ENCODE measurements at regions not wholly inside any gene's neighbourhood (a gene's known extent, or its start where the extent isn't known, plus 50 kb on each side); places are given as distances from the start of the nearest gene placed in this dataset.

- no peak for DNase-seq (ENCODE audit: low spot score, unreplicated experiment)
- H3K4me1 Mint-ChIP-seq (ENCODE audit: low read depth) = no peaks in the 10 kb centered on the region
These were observed 235.3 kb downstream of the BUB3 start for GRCh38 chr10:123389520-123389919.

DNA sequence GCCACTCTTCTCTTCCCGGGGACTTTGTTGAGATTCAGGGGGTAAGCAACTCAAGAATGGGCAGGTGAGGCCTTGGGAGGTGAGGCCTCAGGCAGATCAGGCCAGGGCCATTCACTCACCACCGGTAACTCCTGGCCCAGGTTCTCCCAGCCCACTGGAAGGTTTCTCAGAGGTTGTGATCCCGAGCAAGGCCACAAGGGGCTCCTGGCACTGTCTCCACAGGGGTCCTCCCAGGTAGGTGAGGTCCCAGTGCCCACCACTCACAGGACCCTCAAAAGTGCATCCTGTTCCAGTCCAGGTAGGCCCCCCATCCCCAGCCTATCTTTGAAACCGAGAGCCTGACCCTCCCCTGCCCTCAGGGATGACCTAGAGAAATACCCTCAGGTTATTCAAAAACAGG, 236.1 kb downstream of the BUB3 start:
- no peak overlapping the region for H3K27ac Mint-ChIP-seq
- DNase-seq (ENCODE audit: low spot score, unreplicated experiment) = no peak

More at GRCh38 chr10:123389520-123389919, 235.3 kb downstream of the BUB3 start:
- Mint-ChIP-seq H3K4me3 (ENCODE audit: low read depth) (no peak overlapping the region), H3K9me3 (ENCODE audit: low read depth) (peaks cover 8% of the 10 kb centered on the region), H3K36me3 (ENCODE audit: insufficient read depth) (peaks cover 2% of the 10 kb centered on the region), H3K27ac (no peak overlapping the region), H3K27me3 (no peaks in the 10 kb centered on the region)
- TF ChIP-seq, protein P1, sequence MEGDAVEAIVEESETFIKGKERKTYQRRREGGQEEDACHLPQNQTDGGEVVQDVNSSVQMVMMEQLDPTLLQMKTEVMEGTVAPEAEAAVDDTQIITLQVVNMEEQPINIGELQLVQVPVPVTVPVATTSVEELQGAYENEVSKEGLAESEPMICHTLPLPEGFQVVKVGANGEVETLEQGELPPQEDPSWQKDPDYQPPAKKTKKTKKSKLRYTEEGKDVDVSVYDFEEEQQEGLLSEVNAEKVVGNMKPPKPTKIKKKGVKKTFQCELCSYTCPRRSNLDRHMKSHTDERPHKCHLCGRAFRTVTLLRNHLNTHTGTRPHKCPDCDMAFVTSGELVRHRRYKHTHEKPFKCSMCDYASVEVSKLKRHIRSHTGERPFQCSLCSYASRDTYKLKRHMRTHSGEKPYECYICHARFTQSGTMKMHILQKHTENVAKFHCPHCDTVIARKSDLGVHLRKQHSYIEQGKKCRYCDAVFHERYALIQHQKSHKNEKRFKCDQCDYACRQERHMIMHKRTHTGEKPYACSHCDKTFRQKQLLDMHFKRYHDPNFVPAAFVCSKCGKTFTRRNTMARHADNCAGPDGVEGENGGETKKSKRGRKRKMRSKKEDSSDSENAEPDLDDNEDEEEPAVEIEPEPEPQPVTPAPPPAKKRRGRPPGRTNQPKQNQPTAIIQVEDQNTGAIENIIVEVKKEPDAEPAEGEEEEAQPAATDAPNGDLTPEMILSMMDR (IDR thresholded peaks at IDR 0.05; ENCODE audit: unreplicated experiment) = no peak

DNA sequence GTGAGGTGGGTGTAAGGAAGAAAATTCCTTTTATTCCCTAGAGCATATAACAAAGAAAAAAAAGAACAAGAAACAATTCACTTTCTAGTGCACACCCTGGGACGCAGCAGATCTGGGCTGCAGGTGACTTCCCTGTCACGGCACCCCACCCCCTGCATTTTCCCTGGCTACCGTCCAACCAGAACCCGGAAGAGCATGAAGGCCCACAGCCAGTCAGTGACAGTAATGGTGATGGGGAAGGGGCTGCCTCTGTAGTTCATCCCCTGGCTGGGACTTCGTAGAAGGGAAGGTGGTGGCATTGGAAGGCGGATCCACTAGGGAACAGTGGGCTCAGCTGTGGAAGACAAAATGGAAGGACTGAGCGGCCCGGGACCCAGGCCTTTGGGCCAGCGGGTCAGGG, 236.7 kb downstream of the BUB3 start:
- DNase-seq (ENCODE audit: low spot score, unreplicated experiment) = no peak
- H3K27ac Mint-ChIP-seq = no peak overlapping the region
- peaks cover 2% of the 10 kb centered on the region for H3K36me3 Mint-ChIP-seq (ENCODE audit: insufficient read depth)
- H3K27me3 Mint-ChIP-seq = no peaks in the 10 kb centered on the region
- no peaks in the 10 kb centered on the region for H3K4me1 Mint-ChIP-seq (ENCODE audit: low read depth)
- peaks cover 14% of the 10 kb centered on the region for H3K9me3 Mint-ChIP-seq (ENCODE audit: low read depth)
- TF ChIP-seq, protein P1 (IDR thresholded peaks at IDR 0.05; ENCODE audit: unreplicated experiment) = no peak
- no peak overlapping the region for H3K4me3 Mint-ChIP-seq (ENCODE audit: low read depth)

More for the DNA sequence above, 236.1 kb downstream of the BUB3 start:
- H3K4me1 Mint-ChIP-seq (ENCODE audit: low read depth) = no peaks in the 10 kb centered on the region
- H3K36me3 Mint-ChIP-seq (ENCODE audit: insufficient read depth) = peaks cover 2% of the 10 kb centered on the region
- TF ChIP-seq, protein P1 (IDR thresholded peaks at IDR 0.05; ENCODE audit: unreplicated experiment) = peak; percentile 22
- no peak overlapping the region for H3K4me3 Mint-ChIP-seq (ENCODE audit: low read depth)
- H3K9me3 Mint-ChIP-seq (ENCODE audit: low read depth) = peaks cover 12% of the 10 kb centered on the region
- H3K27me3 Mint-ChIP-seq = no peaks in the 10 kb centered on the region

GRCh38 chr10:123391275-123392028, 237.2 kb downstream of the BUB3 start:
- TF ChIP-seq, protein P1 (IDR thresholded peaks at IDR 0.05; ENCODE audit: unreplicated experiment) = no peak
- no peak overlapping the region for H3K27ac Mint-ChIP-seq
- peaks cover 2% of the 10 kb centered on the region for H3K36me3 Mint-ChIP-seq (ENCODE audit: insufficient read depth)
- peaks cover 14% of the 10 kb centered on the region for H3K9me3 Mint-ChIP-seq (ENCODE audit: low read depth)
- no peak overlapping the region for H3K4me3 Mint-ChIP-seq (ENCODE audit: low read depth)
- DNase-seq (ENCODE audit: low spot score, unreplicated experiment) = no peak
- no peaks in the 10 kb centered on the region for H3K4me1 Mint-ChIP-seq (ENCODE audit: low read depth)
- H3K27me3 Mint-ChIP-seq = no peaks in the 10 kb centered on the region

DNA sequence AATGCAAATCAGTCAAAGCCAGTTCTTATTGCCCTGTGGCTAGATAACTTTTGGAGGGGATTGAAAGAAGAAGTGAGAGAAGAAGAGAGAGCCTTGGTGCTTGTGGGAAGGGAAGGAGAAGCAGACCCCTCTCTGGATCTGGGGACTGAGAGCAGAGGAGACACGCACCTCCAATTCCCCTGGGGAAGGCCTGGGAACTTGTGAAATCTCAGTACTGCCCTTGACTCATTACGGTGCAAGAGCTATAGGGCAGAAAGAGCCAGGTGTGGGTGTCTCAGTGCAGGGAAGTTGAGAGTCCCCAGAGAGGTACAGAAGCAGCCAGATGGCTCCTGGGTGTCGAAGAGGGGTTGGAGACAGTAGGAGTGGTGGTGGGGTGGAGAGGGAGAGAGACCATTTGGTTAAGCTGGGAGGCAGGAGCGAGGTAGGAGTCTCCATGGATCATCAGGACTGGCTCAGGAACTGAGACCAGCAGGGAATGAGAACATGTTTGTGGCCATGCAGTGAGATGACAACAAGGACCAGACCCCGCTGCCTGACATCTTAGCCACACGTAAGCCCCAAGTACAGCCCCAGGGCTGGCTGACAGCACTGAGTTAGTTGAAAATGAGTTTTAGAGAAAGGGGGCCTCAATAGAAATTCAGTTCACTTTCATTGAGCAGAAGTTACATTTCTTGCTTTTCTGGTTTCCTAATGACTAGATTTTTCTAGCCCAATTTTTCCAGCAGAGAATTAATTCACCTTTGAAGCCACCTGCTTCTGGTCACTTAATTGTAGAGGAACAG, 238.2 kb downstream of the BUB3 start:
- DNase-seq (ENCODE audit: low spot score, unreplicated experiment) = no peak
- TF ChIP-seq, protein P1 (IDR thresholded peaks at IDR 0.05; ENCODE audit: unreplicated experiment) = no peak
- no peaks in the 10 kb centered on the region for H3K4me1 Mint-ChIP-seq (ENCODE audit: low read depth)

More for the DNA sequence above, 238.2 kb downstream of the BUB3 start:
- H3K9me3 Mint-ChIP-seq (ENCODE audit: low read depth) = peaks cover 9% of the 10 kb centered on the region
- no peaks in the 10 kb centered on the region for H3K27me3 Mint-ChIP-seq
- no peaks in the 10 kb centered on the region for H3K36me3 Mint-ChIP-seq (ENCODE audit: insufficient read depth)
- no peak overlapping the region for H3K27ac Mint-ChIP-seq
- no peak overlapping the region for H3K4me3 Mint-ChIP-seq (ENCODE audit: low read depth)

Data from progenitor cell of endocrine pancreas (in vitro differentiated cells).